Mammary epithelial cell (primary cell): ENCODE measurements at regions not wholly inside any gene's neighbourhood (a gene's known extent, or its start where the extent isn't known, plus 50 kb on each side); places are given as distances from the start of the nearest gene placed in this dataset.

Source experiments
- CTCF ChIP-seq, 2 donors: IDR thresholded peaks in 1 of 2; conservative IDR thresholded peaks in 1 of 2; 2 replicates each; pipeline ENCODE4 v1.5.1; 2011 to 2012; ENCODE audit warnings: inconsistent platforms in 2 of 2, low read length in 2 of 2, mild to moderate bottlenecking in 2 of 2, control low read depth in 1 of 2, low read depth in 1 of 2; ENCODE audit not compliant: insufficient read depth in 1 of 2; ENCODE audit errors: extremely low read depth in 1 of 2
- EZH2 ChIP-seq: IDR thresholded peaks from 2 replicates; pipeline ENCODE4 v1.6.1; 2012; ENCODE audit warnings: low read length, inconsistent platforms, borderline replicate concordance

DNA sequence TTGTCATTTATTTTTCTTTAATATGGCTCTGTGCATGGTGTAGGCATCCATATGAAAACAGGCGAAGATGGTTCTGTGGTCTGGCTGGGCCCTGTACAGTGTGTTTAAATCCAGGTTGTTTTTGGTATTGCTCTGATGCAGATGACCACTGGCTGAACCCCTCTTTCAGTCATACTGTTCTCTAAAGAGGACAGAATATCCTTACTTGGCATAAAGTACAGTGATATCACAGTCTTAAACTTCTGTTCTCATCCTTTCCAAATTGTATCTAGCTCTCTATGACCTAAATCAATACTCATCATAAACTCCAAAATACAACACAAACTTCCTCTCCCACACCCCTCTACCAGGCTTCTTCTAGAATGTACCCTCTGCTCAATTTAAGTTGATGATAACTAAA, 252.7 kb upstream of the FAR2 start:
- TF ChIP-seq CTCF (conservative IDR thresholded peaks at IDR 0.05 in 1 of 2, IDR thresholded peaks at IDR 0.05 in 1 of 2; ENCODE audit: extremely low read depth in 1 of 2, insufficient read depth in 1 of 2, low read depth in 1 of 2, low read length in 2 of 2) (no peak), EZH2 (no peak)
